Inflammatory macrophage treated with lipopolysaccharide for 1 hour (primary cell): ENCODE measurements at regions not wholly inside any gene's neighbourhood (a gene's known extent, or its start where the extent isn't known, plus 50 kb on each side); places are given as distances from the start of the nearest gene placed in this dataset.
"Not testable (repeated sequence)": the region's sequence is repeated elsewhere in the genome, so short reads cannot be mapped to it uniquely, and the experiment has no call there.

Experiments
- DNase-seq, 2 donors: peaks; one replicate each; pipeline ENCODE4 v3.0.0-alpha.2; 2020 to 2022

GRCh38 chr3:20370273-20371063 lies 184.5 kb upstream of the SGO1 start:
- not testable (repeated sequence) for DNase-seq

- DNase-seq = no peak
Observed at GRCh38 chr3:20361000-20361399, 175.0 kb upstream of the SGO1 start.

GRCh38 chr3:20353286-20353685 lies 167.3 kb upstream of the SGO1 start:
- DNase-seq = no peak

GRCh38 chr3:20352546-20353179 lies 166.7 kb upstream of the SGO1 start:
- DNase-seq = no peak

- DNase-seq = no peak
Observed at GRCh38 chr3:20350449-20350848, 164.4 kb upstream of the SGO1 start.

GRCh38 chr3:20346916-20347315 lies 160.9 kb upstream of the SGO1 start:
- DNase-seq = no peak

- DNase-seq = no peak
Observed at GRCh38 chr3:20346369-20346768, 160.4 kb upstream of the SGO1 start.

- DNase-seq = no peak
Observed at GRCh38 chr3:20344400-20344959, 158.5 kb upstream of the SGO1 start.

GRCh38 chr3:20343790-20344189 lies 157.8 kb upstream of the SGO1 start:
- no peak for DNase-seq

- DNase-seq = peak; percentile 36 to 86
Observed at GRCh38 chr3:20340324-20340928, 154.4 kb upstream of the SGO1 start.

- no peak for DNase-seq
Observed at GRCh38 chr3:20336572-20336971, 150.6 kb upstream of the SGO1 start.

- DNase-seq = no peak
Observed at GRCh38 chr3:20334842-20335241, 148.8 kb upstream of the SGO1 start.

- DNase-seq = peak; percentile 16 to 23
Observed at GRCh38 chr3:20327889-20328288, 141.9 kb upstream of the SGO1 start.

GRCh38 chr3:20326541-20326940 lies 140.5 kb upstream of the SGO1 start:
- no peak for DNase-seq

GRCh38 chr3:20325563-20325962 lies 139.6 kb upstream of the SGO1 start:
- no peak for DNase-seq

- peak; percentile 3 to 34 for DNase-seq
Observed at GRCh38 chr3:20324664-20325478, 138.9 kb upstream of the SGO1 start.

- DNase-seq = no peak
Observed at GRCh38 chr3:20323307-20323927, 137.4 kb upstream of the SGO1 start.

GRCh38 chr3:20322085-20322484 lies 136.1 kb upstream of the SGO1 start:
- DNase-seq = no peak

GRCh38 chr3:20321391-20322047 lies 135.5 kb upstream of the SGO1 start:
- no peak for DNase-seq

GRCh38 chr3:20320489-20320888 lies 134.5 kb upstream of the SGO1 start:
- no peak for DNase-seq

- DNase-seq = peak; percentile 49 to 51
Observed at GRCh38 chr3:20319551-20319950, 133.5 kb upstream of the SGO1 start.

- no peak for DNase-seq
Observed at GRCh38 chr3:20317616-20318015, 131.6 kb upstream of the SGO1 start.
